PC-3 (cell line): ENCODE measurements at regions not wholly inside any gene's neighbourhood (a gene's known extent, or its start where the extent isn't known, plus 50 kb on each side); places are given as distances from the start of the nearest gene placed in this dataset.
A peak's percentile ranks its signal among the peaks of the same experiment; 100 is the strongest.

Source experiments
- ATAC-seq: fragments of 200-7000 bp; cut with Tn5 transposase; 2 replicates; pipeline ENCODE4 v1.9.1; 2020; ENCODE audit warnings: mild to moderate bottlenecking, moderate library complexity
- BruUV-seq: library from RNA; stranded (reverse); fragments of 400-500 nt; replicated peaks from 2 replicates; lab custom pipeline; 2021; lab: Mats Ljungman, UMichigan
- CTCF ChIA-PET: fragments of 300-600 bp; sonication (Branson Sonifier 250); formaldehyde crosslinking; loops from one replicate; lab custom pipeline; 2022; ENCODE audit warnings: antibody characterized with exemption; lab: Charles Lee
- POLR2A ChIA-PET: fragments of 300-600 bp; sonication (Branson Sonifier 250); formaldehyde crosslinking; loops from one replicate; lab custom pipeline; 2022; ENCODE audit warnings: antibody characterized with exemption; ENCODE audit not compliant: unreplicated experiment; lab: Charles Lee
- DNase-seq: peaks from one replicate; pipeline ENCODE4 v3.0.0-alpha.2; 2015
- H2AFZ ChIP-seq: fragments of 300-600 bp; sonication (generic); 2 replicates; pipeline ENCODE4 v1.6.0; 2016; ENCODE audit warnings: antibody characterized with exemption, low read length
- H3F3A ChIP-seq: fragments of 300-600 bp; sonication (generic); one replicate; pipeline ENCODE4 v1.6.0; 2017; ENCODE audit warnings: antibody characterized with exemption, low read length, control low read depth, mild to moderate bottlenecking; ENCODE audit not compliant: unreplicated experiment
- H3K27ac ChIP-seq: fragments of 300-600 bp; sonication (generic); 2 replicates; pipeline ENCODE4 v1.5.1; 2016; ENCODE audit warnings: mild to moderate bottlenecking, low read length
- H3K27me3 ChIP-seq: fragments of 300-600 bp; sonication (generic); 2 replicates; pipeline ENCODE4 v1.6.1; 2016; ENCODE audit warnings: low read length, mixed read lengths
- H3K36me3 ChIP-seq: fragments of 300-600 bp; sonication (generic); 2 replicates; pipeline ENCODE4 v1.6.1; 2016; ENCODE audit warnings: low read depth, mixed run types, low read length, mixed read lengths
- H3K4me1 ChIP-seq: fragments of 300-600 bp; sonication (generic); 2 replicates; pipeline ENCODE4 v1.5.1; 2016; ENCODE audit warnings: low read length; ENCODE audit not compliant: insufficient read depth
- H3K4me2 ChIP-seq: fragments of 300-600 bp; sonication (generic); 2 replicates; pipeline ENCODE4 v1.6.0; 2016; ENCODE audit warnings: low read length
- H3K4me3 ChIP-seq: fragments of 300-600 bp; sonication (generic); 2 replicates; pipeline ENCODE4 v1.5.1; 2016; ENCODE audit warnings: mild to moderate bottlenecking, low read length, mixed read lengths
- H3K79me2 ChIP-seq: fragments of 300-600 bp; sonication (generic); 2 replicates; pipeline ENCODE4 v1.6.1; 2017; ENCODE audit warnings: low read length, mixed read lengths
- H3K9ac ChIP-seq: fragments of 300-600 bp; sonication (generic); 2 replicates; pipeline ENCODE4 v1.6.0; 2016; ENCODE audit warnings: mild to moderate bottlenecking, low read length
- H3K9me2 ChIP-seq: fragments of 300-600 bp; sonication (generic); replicated peaks from 2 replicates; pipeline ENCODE4 v1.6.1; 2016; ENCODE audit warnings: mixed run types, low read length, mixed read lengths
- H3K9me3 ChIP-seq: fragments of 300-600 bp; sonication (generic); 2 replicates; pipeline ENCODE4 v1.6.1; 2016; ENCODE audit warnings: low read length, mixed read lengths
- H4K20me1 ChIP-seq: fragments of 300-600 bp; sonication (generic); 2 replicates; pipeline ENCODE4 v1.6.1; 2016; ENCODE audit warnings: low read length, mixed read lengths
- CTCF ChIP-seq: fragments of 300-600 bp; sonication (generic); conservative IDR thresholded peaks from 2 replicates; pipeline ENCODE4 v1.5.1; 2017; ENCODE audit warnings: antibody characterized with exemption, low read depth, mild to moderate bottlenecking, low read length
- EZH2 ChIP-seq: fragments of 300-600 bp; sonication (generic); IDR thresholded peaks from one replicate; pipeline ENCODE4 v1.6.1; 2017; ENCODE audit warnings: antibody characterized with exemption, mild to moderate bottlenecking, low read length; ENCODE audit not compliant: unreplicated experiment
- EZH2phosphoT487 ChIP-seq: fragments of 300-600 bp; sonication (generic); IDR thresholded peaks from 2 replicates; pipeline ENCODE4 v1.6.1; 2018; ENCODE audit warnings: mild to moderate bottlenecking, antibody characterized with exemption, low read length, borderline replicate concordance
- intact Hi-C: fragments of 100-400 bp; cut with micrococcal nuclease; formaldehyde crosslinking; loops from 2 replicates; pipeline ENCODE4 v1.9.0; 2023

GRCh38 chr2:160816916-160817499, 323.4 kb upstream of the RBMS1 start:
- Histone ChIP-seq H3K4me3 (no peak overlapping the region), H3K36me3 (no peaks in the 10 kb centered on the region), H3F3A (no peaks in the 10 kb centered on the region), H3K9me3 (peaks cover 5% of the 10 kb centered on the region), H3K27me3 (no peaks in the 10 kb centered on the region), H3K79me2 (no peaks in the 10 kb centered on the region), H3K27ac (no peak overlapping the region), H3K4me1 (peaks cover 7% of the 10 kb centered on the region; the same call in 1 of the 2 replicates), H3K4me2 (no peak overlapping the region), H2AFZ (no peak overlapping the region), H3K9me2 (no peaks in the 10 kb centered on the region), H3K9ac (no peak overlapping the region), H4K20me1 (no peaks in the 10 kb centered on the region)
- no TSS peak for BruUV-seq
- TF ChIP-seq EZH2 (no peak), CTCF (no peak), EZH2phosphoT487 (no peak)
- no peak for ATAC-seq
- DNase-seq = peak; percentile 55
- CTCF ChIA-PET = no interaction called here
- intact Hi-C loops = no loop called here
- POLR2A ChIA-PET = no interaction called here

GRCh38 chr2:160820691-160821090, 327.1 kb upstream of the RBMS1 start:
- Histone ChIP-seq H4K20me1 (no peaks in the 10 kb centered on the region), H3K9me2 (no peaks in the 10 kb centered on the region), H3K27ac (no peak overlapping the region), H3K4me1 (peaks cover 7% of the 10 kb centered on the region; the same call in 1 of the 2 replicates), H3K9me3 (peaks cover 17% of the 10 kb centered on the region), H3K27me3 (no peaks in the 10 kb centered on the region), H3K4me2 (no peak overlapping the region), H3K4me3 (no peak overlapping the region), H3F3A (no peaks in the 10 kb centered on the region), H2AFZ (no peak overlapping the region), H3K9ac (no peak overlapping the region), H3K36me3 (no peaks in the 10 kb centered on the region), H3K79me2 (no peaks in the 10 kb centered on the region)
- no TSS peak for BruUV-seq
- TF ChIP-seq CTCF = no peak
- no peak for TF ChIP-seq EZH2phosphoT487
- TF ChIP-seq EZH2 = no peak
- DNase-seq = no peak
- ChIA-PET CTCF (no interaction called here), POLR2A (no interaction called here)
- intact Hi-C loops = no loop called here
- ATAC-seq = no peak

- no peak for ATAC-seq
Measured at GRCh38 chr2:160822006-160822405, 328.4 kb upstream of the RBMS1 start.

More at GRCh38 chr2:160822006-160822405, 328.4 kb upstream of the RBMS1 start:
- ChIA-PET POLR2A (no interaction called here), CTCF (no interaction called here)
- no peaks in the 10 kb centered on the region for H3K79me2 ChIP-seq
- no peak for TF ChIP-seq EZH2phosphoT487
- TF ChIP-seq CTCF = no peak
- no peak for TF ChIP-seq EZH2
- intact Hi-C loops = no loop called here
- no peaks in the 10 kb centered on the region for H4K20me1 ChIP-seq
- no peaks in the 10 kb centered on the region for H3K27me3 ChIP-seq
- no TSS peak for BruUV-seq
- H3K4me2 ChIP-seq = no peak overlapping the region
- no peak overlapping the region for H3K4me3 ChIP-seq
- H3K4me1 ChIP-seq = peaks cover 2% of the 10 kb centered on the region; the same call in 1 of the 2 replicates
- H3K27ac ChIP-seq = no peak overlapping the region
- H3K9ac ChIP-seq = no peak overlapping the region
- DNase-seq = no peak
- peaks cover 3% of the 10 kb centered on the region; the same call in 1 of the 2 replicates for H3K36me3 ChIP-seq
- H3K9me3 ChIP-seq = peaks cover 23% of the 10 kb centered on the region
- H2AFZ ChIP-seq = no peak overlapping the region
- H3F3A ChIP-seq = no peaks in the 10 kb centered on the region
- no peaks in the 10 kb centered on the region for H3K9me2 ChIP-seq
